ENCODE measurements at regions not wholly inside any gene's neighbourhood (a gene's known extent, or its start where the extent isn't known, plus 50 kb on each side); places are given as distances from the start of the nearest gene placed in this dataset.

- ChIA-PET POLR2A (no interaction called here), CTCF (interaction anchor here (0.6 kb wide), 1 partner anchor 192 kb away, joined by 3 read pairs; no protein-coding TSS in a partner anchor)
- TF ChIP-seq FOXK2 (IDR thresholded peaks at IDR 0.05) = no peak
- DNase-seq (ENCODE audit: extremely low spot score) = no peak
These were observed 129.6 kb downstream of the ENGASE start for GRCh38 chr17:79204261-79204660.

DNA sequence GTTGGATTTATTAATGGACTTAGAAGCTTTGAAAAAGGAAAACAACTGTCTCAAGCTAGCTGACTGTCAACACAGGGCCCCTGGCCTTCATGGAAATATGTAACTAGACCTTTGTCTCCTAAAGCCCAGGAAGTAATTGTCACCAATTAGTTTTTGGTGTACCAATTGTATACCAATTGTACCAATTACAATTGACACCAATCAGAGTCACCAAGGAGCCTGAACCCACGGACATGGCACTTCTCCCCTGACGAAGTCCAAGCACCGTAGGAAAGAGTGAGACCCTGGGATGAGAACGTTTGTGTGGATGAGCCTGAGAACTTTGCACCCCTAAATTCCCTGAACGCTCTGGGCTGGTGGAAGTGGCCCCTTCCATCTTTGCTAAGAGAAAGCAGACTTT lies 129.0 kb downstream of the ENGASE start:
- no peak for DNase-seq (ENCODE audit: extremely low spot score)
- ChIA-PET POLR2A (no interaction called here), CTCF (interaction anchor here (0.6 kb wide), 1 partner anchor 193 kb away, joined by 3 read pairs; no protein-coding TSS in a partner anchor)
- TF ChIP-seq ELF4 (IDR thresholded peaks at IDR 0.05) (no peak), ARNT (IDR thresholded peaks at IDR 0.05) (no peak), FOXK2 (IDR thresholded peaks at IDR 0.05) (no peak), ZNF384 (IDR thresholded peaks at IDR 0.05) (no peak), L3MBTL2 (conservative IDR thresholded peaks at IDR 0.05) (no peak), TARDBP (IDR thresholded peaks at IDR 0.05) (no peak), FOXM1 (IDR thresholded peaks at IDR 0.05; ENCODE audit: borderline replicate concordance) (no peak), SP1 (IDR thresholded peaks at IDR 0.05) (no peak), BHLHE40 (IDR thresholded peaks at IDR 0.05; ENCODE audit: borderline replicate concordance) (no peak), SUZ12 (IDR thresholded peaks at IDR 0.05) (no peak), LEF1 (IDR thresholded peaks at IDR 0.05; ENCODE audit: borderline replicate concordance) (no peak), CTBP1 (IDR thresholded peaks at IDR 0.05; ENCODE audit: borderline replicate concordance) (no peak), NFRKB (IDR thresholded peaks at IDR 0.05) (no peak), FOXA1 (IDR thresholded peaks at IDR 0.05) (no peak), HDGF (IDR thresholded peaks at IDR 0.05; ENCODE audit: borderline replicate concordance) (no peak)
- TF ChIP-seq, protein P1, sequence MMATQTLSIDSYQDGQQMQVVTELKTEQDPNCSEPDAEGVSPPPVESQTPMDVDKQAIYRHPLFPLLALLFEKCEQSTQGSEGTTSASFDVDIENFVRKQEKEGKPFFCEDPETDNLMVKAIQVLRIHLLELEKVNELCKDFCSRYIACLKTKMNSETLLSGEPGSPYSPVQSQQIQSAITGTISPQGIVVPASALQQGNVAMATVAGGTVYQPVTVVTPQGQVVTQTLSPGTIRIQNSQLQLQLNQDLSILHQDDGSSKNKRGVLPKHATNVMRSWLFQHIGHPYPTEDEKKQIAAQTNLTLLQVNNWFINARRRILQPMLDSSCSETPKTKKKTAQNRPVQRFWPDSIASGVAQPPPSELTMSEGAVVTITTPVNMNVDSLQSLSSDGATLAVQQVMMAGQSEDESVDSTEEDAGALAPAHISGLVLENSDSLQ (IDR thresholded peaks at IDR 0.05) = no peak

GRCh38 chr17:79203016-79203415 lies 128.4 kb downstream of the ENGASE start:
- TF ChIP-seq L3MBTL2 (conservative IDR thresholded peaks at IDR 0.05) = no peak
- TF ChIP-seq NFRKB (IDR thresholded peaks at IDR 0.05) = no peak
- TF ChIP-seq HDGF (IDR thresholded peaks at IDR 0.05; ENCODE audit: borderline replicate concordance) = no peak
- no peak for TF ChIP-seq TARDBP (IDR thresholded peaks at IDR 0.05)
- no peak for TF ChIP-seq SP1 (IDR thresholded peaks at IDR 0.05)
- TF ChIP-seq ZNF384 (IDR thresholded peaks at IDR 0.05) = no peak
- TF ChIP-seq SUZ12 (IDR thresholded peaks at IDR 0.05) = no peak
- no peak for TF ChIP-seq FOXK2 (IDR thresholded peaks at IDR 0.05)
- no peak for TF ChIP-seq ARNT (IDR thresholded peaks at IDR 0.05)
- POLR2A ChIA-PET = no interaction called here
- CTCF ChIA-PET = no interaction called here
- DNase-seq (ENCODE audit: extremely low spot score) = no peak

GRCh38 chr17:79202480-79202879 lies 127.9 kb downstream of the ENGASE start:
- ChIA-PET CTCF (no interaction called here), POLR2A (no interaction called here)
- DNase-seq (ENCODE audit: extremely low spot score) = no peak
- TF ChIP-seq FOXK2 (IDR thresholded peaks at IDR 0.05) (no peak), SP1 (IDR thresholded peaks at IDR 0.05) (no peak), FOXA1 (IDR thresholded peaks at IDR 0.05) (no peak), TARDBP (IDR thresholded peaks at IDR 0.05) (no peak), LEF1 (IDR thresholded peaks at IDR 0.05; ENCODE audit: borderline replicate concordance) (no peak), HDGF (IDR thresholded peaks at IDR 0.05; ENCODE audit: borderline replicate concordance) (no peak), ZNF384 (IDR thresholded peaks at IDR 0.05) (no peak), L3MBTL2 (conservative IDR thresholded peaks at IDR 0.05) (no peak), SUZ12 (IDR thresholded peaks at IDR 0.05) (no peak), FOXM1 (IDR thresholded peaks at IDR 0.05; ENCODE audit: borderline replicate concordance) (no peak), BHLHE40 (IDR thresholded peaks at IDR 0.05; ENCODE audit: borderline replicate concordance) (no peak), ELF4 (IDR thresholded peaks at IDR 0.05) (no peak), ARNT (IDR thresholded peaks at IDR 0.05) (no peak), CTBP1 (IDR thresholded peaks at IDR 0.05; ENCODE audit: borderline replicate concordance) (no peak)
- TF ChIP-seq, protein P1 (IDR thresholded peaks at IDR 0.05) = no peak

DNA sequence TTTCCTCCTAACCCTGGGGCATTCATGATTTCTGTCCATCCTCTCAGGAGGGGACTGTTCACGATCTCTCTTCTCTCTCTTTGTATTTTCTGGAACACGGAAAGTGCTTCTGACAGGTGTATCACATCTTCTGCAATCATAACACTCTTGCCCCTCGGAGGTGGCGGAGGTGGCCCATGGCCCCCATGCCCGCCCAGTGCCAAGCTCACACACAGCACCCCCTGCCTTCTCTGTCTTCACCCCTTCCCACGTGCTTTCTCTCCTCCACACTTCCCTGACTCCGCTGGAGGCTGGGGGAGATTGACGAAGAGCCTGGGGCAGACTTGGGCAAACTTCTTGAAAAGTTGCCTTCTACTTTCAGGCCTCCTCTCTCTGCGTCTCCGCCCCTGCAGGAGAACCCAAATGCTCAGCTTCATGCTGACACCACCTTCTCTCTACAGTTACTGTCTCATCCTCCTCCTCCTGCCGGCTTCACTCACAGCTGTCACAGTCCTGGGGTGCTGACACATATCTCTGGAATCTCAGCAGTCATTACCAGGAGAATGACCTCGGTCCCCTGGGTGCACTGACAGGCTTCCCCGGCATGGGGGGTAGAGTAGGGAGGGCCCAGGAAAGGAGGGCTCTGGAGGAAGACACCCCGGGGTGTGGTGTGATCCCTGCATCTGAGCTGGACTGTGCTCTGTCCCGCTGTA lies 127.1 kb downstream of the ENGASE start:
- no peak for DNase-seq (ENCODE audit: extremely low spot score)
- ChIA-PET CTCF (no interaction called here), POLR2A (no interaction called here)
- no peak for TF ChIP-seq ARNT (IDR thresholded peaks at IDR 0.05)
- no peak for TF ChIP-seq TARDBP (IDR thresholded peaks at IDR 0.05)
- TF ChIP-seq ELF4 (IDR thresholded peaks at IDR 0.05) = no peak
- TF ChIP-seq FOXK2 (IDR thresholded peaks at IDR 0.05) = no peak
- no peak for TF ChIP-seq LEF1 (IDR thresholded peaks at IDR 0.05; ENCODE audit: borderline replicate concordance)
- no peak for TF ChIP-seq SP1 (IDR thresholded peaks at IDR 0.05)

- ChIA-PET POLR2A (no interaction called here), CTCF (no interaction called here)
- TF ChIP-seq NFRKB (IDR thresholded peaks at IDR 0.05) = no peak
- TF ChIP-seq FOXK2 (IDR thresholded peaks at IDR 0.05) = no peak
- no peak for TF ChIP-seq ELF4 (IDR thresholded peaks at IDR 0.05)
- TF ChIP-seq L3MBTL2 (conservative IDR thresholded peaks at IDR 0.05) = no peak
- TF ChIP-seq SP1 (IDR thresholded peaks at IDR 0.05) = no peak
- TF ChIP-seq FOXM1 (IDR thresholded peaks at IDR 0.05; ENCODE audit: borderline replicate concordance) = no peak
- no peak for TF ChIP-seq CTBP1 (IDR thresholded peaks at IDR 0.05; ENCODE audit: borderline replicate concordance)
- DNase-seq (ENCODE audit: extremely low spot score) = no peak
These were observed 126.5 kb downstream of the ENGASE start for GRCh38 chr17:79201119-79201518.

GRCh38 chr17:79196913-79197312 lies 122.3 kb downstream of the ENGASE start:
- CTCF ChIA-PET = interaction anchor here (1.1 kb wide), 1 partner anchor 192 kb away, joined by 3 read pairs; no protein-coding TSS in a partner anchor
- DNase-seq (ENCODE audit: extremely low spot score) = no peak
- TF ChIP-seq ELF4 (IDR thresholded peaks at IDR 0.05) = no peak
- no peak for TF ChIP-seq CTBP1 (IDR thresholded peaks at IDR 0.05; ENCODE audit: borderline replicate concordance)
- no peak for TF ChIP-seq HDGF (IDR thresholded peaks at IDR 0.05; ENCODE audit: borderline replicate concordance)
- no peak for TF ChIP-seq L3MBTL2 (conservative IDR thresholded peaks at IDR 0.05)
- TF ChIP-seq, protein P1 (IDR thresholded peaks at IDR 0.05) = no peak
- TF ChIP-seq FOXM1 (IDR thresholded peaks at IDR 0.05; ENCODE audit: borderline replicate concordance) = no peak
- no peak for TF ChIP-seq TARDBP (IDR thresholded peaks at IDR 0.05)
- TF ChIP-seq SUZ12 (IDR thresholded peaks at IDR 0.05) = no peak
- TF ChIP-seq NFRKB (IDR thresholded peaks at IDR 0.05) = no peak
- TF ChIP-seq ARNT (IDR thresholded peaks at IDR 0.05) = no peak
- POLR2A ChIA-PET = no interaction called here
